Omental fat pad (tissue), 3 donors: ENCODE measurements at regions not wholly inside any gene's neighbourhood (a gene's known extent, or its start where the extent isn't known, plus 50 kb on each side); places are given as distances from the start of the nearest gene placed in this dataset.

ENCODE experiments used
- ATAC-seq: fragments of 150-250 bp; one replicate; pipeline ENCODE4 v1.9.1; 2016; ENCODE audit warnings: mild to moderate bottlenecking, moderate library complexity; ENCODE audit not compliant: low FRiP score
- DNase-seq: peaks from one replicate; pipeline ENCODE4 v3.0.0-alpha.2; 2019; ENCODE audit warnings: low spot score
- CTCF ChIP-seq, 3 donors: fragments of 450-650 bp; IDR thresholded peaks; one replicate each; pipeline ENCODE4 v1.5.1; 2016 to 2017; ENCODE audit warnings: antibody characterized with exemption in 3 of 3, mild to moderate bottlenecking in 3 of 3, moderate library complexity in 2 of 3

DNA sequence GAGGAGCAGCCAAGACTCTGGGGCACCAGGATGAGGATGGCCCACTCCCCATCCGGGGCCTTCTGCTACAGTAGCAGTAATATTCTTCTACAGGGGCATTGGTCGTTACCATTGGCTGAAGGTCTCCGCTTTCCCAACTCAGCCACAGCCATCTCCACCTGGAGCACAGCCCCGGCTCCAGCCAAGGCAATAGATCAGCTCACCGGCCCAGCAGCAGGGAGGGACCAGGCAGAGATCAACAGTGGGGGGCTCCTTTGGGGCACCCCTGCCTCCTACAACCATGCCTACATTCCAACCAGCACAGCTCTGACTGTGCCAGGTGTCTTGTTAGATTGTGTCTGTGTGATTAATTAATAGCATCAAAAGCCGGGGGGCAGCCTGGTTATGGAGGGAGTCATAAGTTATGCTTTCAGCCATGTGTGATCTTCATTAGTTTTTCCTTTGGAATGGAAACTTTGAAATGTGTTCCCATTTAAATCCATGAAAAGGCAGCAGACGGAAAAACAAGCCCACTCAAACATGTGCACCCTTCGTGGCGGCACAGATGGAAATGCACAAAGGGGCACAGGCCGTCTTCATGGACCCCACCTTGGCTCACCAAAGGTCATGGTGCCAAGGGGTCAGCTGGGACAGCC is 68.6 kb upstream of the BZW1 start:
- TF ChIP-seq CTCF (IDR thresholded peaks at IDR 0.05) = no peak
- no peak for ATAC-seq

DNA sequence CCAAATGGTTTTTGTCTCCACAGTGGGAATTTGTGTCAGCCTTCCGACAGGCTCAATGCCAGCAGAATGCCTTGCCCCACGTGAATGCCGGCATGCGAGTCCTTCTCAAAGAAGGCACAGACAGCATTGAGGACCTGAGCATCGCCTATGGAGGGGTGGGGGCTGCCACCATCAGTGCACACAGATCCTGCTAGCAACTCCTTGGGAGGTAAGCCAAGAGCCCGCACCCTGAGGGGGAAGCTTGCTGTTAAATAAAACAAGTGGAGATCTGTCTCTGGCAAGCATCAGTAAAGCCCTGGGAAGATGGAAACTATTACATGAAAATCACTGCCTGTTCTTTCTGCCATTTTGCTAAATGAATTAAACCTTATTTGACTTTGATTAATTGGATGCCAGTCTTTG is 67.5 kb upstream of the BZW1 start:
- DNase-seq = no peak
- ATAC-seq = no peak
- no peak for TF ChIP-seq CTCF (IDR thresholded peaks at IDR 0.05)

More for the DNA sequence above, 68.6 kb upstream of the BZW1 start:
- DNase-seq = no peak

- no peak for DNase-seq
- TF ChIP-seq CTCF (IDR thresholded peaks at IDR 0.05) = no peak
- ATAC-seq = no peak
These were observed 65.4 kb upstream of the BZW1 start for GRCh38 chr2:200746301-200746700.

DNA sequence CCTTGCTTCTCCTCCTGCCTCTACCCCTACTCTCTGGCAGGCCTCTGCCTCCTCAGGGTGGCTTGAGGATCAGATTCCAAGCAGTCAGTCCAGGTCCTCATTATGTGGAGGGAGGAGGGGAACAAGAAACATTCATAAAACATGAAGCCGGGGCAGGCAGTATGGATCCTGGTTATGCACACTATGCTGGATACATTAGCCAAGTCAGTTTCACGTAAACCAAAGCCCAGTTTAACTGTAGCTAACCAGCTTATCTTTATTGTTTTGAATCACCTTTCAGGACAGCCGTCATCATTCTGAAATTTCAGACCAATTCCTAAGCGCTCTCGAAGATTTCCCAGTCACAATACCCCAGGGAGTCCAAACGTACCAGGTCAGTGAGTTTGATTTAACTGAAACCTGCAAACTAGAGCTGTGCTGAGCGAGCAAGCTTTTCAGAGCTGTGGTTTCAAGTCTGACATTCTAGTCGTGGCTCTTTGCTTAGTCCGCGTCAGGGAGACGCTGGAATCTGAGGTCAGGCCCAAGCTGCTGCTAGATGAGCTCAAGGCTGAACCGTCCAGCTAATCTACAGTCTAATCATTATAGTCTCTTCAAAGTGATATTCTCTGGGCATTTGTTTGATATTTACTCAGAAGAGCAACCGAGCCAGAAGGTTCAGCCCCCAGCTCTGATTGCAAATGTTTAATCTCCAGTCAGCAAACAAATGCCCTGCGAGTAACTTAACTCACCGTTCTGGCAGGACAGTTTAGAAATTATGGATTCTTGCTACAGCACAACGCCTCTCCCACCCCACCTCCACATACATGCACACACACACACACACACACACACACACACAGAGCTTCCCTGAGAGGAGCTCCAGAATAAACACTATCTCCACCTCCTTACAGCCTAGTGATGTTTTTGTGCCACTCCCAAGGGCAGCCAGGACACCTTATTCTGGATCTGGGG is 63.8 kb upstream of the BZW1 start:
- ATAC-seq (peak; percentile 57), DNase-seq (no peak)
- no peak for TF ChIP-seq CTCF (IDR thresholded peaks at IDR 0.05)

- no peak for TF ChIP-seq CTCF (IDR thresholded peaks at IDR 0.05)
- DNase-seq (no peak), ATAC-seq (no peak)
These were observed 62.9 kb upstream of the BZW1 start for GRCh38 chr2:200748779-200749178.

GRCh38 chr2:200749631-200750322 is 61.9 kb upstream of the BZW1 start:
- ATAC-seq (no peak), DNase-seq (no peak)
- no peak for TF ChIP-seq CTCF (IDR thresholded peaks at IDR 0.05)
